Anterior cingulate cortex (tissue), 58 donors: ENCODE measurements at regions not wholly inside any gene's neighbourhood (a gene's known extent, or its start where the extent isn't known, plus 50 kb on each side); places are given as distances from the start of the nearest gene placed in this dataset.
"Not testable (repeated sequence)": the region's sequence is repeated elsewhere in the genome, so short reads cannot be mapped to it uniquely, and the experiment has no call there.

Experiments used
- DNase-seq, 58 donors: peaks; one replicate each; lab custom pipeline; 2025; lab: John Stamatoyannopoulos, UW

GRCh38 chr2:3039188-3040065 lies 338.2 kb downstream of the EIPR1 start:
- no peak for DNase-seq

DNA sequence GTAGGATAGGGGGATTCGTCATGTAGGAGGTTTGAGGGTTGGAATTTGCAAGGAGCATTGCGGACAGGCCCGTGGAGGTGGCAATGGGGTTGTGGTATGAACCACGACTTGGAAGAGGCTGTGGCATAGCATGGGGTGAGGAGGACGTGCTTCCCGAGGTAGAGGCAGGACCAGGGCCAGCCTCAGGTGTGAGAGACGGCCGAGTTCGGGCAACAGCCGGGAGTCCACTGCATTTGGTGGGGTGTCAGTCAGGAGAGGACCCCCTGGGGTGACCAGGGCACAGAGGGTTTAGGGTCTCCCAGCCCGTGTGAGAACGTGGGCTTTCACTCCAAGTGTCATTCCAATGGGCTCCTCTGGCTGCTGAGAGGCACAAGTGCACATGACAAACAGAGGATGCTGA lies 339.0 kb downstream of the EIPR1 start:
- DNase-seq, result no peak

GRCh38 chr2:3037196-3038194 lies 340.1 kb downstream of the EIPR1 start:
- no peak for DNase-seq

DNA sequence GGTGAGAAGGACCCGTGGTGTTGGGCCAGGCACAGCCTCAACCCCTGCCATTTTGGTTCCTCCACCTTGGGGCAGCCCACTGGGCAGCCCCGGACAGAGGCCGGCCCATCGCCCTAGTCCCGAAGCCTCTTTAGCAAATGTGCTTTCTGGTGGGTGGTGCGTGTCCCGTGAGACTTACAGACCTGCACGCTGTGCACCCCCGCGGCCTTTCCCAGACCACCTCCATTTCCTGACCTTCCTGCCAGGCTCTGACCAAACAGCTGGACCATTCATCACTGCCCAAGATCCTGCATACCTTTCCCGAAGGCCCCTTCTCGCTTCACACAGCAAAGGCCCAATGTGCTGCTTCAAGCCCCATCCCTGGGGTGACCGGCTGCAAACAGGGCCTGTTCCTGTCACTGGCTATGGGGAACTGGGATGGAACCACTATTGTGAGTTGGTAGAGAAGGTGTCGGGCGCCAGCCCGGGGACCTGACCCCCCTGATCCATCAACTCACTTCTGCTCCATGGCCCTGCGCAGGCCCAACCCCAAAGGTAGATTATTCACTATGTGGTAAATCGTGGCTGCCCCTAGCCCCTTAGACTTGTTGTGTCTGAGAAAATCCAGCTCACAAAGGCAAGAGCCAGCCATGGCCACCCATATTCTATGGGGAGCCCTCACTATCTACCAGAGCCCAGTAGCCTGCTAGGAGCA lies 341.0 kb downstream of the EIPR1 start:
- no peak for DNase-seq

DNA sequence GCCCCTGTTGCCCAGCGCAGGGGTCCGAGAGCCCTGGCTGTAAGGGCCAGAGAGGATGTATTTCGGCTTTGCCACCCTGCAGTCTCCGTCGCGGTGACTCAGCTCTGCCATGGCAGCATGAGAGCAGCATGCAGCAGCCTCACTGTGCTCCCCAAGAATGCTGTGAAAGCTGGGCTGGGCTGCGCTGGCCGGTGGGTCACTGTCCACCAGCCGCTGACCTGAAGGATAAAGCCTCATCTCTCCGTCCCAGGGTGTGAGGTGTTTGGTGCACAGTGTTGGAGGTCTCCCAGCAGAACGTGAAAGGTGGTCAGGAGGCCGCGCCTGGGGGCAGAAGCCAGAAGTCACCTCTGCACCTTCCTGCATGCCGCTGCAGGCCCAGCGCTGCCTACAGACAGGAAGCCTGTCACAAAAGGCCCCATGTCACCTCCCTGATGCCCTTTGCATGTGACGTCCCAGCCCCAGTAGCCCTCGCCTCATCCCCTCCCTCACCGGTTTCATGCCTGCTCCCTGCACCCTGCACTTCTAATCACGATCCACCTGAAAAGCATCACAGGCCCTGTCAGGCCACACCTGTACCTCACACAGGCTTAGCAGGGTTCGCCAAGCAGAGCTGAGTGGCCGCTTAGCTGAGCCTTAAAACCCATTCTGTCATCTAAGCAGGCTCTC lies 342.1 kb downstream of the EIPR1 start:
- DNase-seq, result no peak

GRCh38 chr2:3034856-3035255 lies 342.8 kb downstream of the EIPR1 start:
- no peak for DNase-seq

DNA sequence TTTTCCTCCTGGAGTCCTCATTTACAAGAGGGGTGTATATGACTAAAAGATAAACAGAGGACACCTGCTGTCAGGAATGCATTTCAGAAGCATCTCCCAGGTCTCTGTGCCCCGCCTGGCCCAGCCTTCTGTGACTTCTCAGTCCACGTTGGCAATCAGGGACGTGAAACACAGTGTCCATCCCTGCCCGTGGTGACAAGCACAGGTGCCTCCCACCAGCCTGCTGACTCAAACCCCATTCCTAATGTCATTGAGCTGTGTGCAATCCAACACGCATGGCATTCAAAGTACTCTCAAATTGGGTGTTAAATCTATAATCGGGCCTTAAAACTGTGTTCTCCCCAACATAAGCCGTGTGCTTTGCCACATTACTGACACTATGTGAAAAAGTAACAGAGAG lies 343.2 kb downstream of the EIPR1 start:
- DNase-seq, result no peak

GRCh38 chr2:3033315-3033714 lies 344.3 kb downstream of the EIPR1 start:
- no peak for DNase-seq

GRCh38 chr2:3030791-3031190 lies 346.8 kb downstream of the EIPR1 start:
- DNase-seq, result not testable (repeated sequence)

GRCh38 chr2:3025984-3026383 lies 351.6 kb downstream of the EIPR1 start:
- no peak for DNase-seq

DNA sequence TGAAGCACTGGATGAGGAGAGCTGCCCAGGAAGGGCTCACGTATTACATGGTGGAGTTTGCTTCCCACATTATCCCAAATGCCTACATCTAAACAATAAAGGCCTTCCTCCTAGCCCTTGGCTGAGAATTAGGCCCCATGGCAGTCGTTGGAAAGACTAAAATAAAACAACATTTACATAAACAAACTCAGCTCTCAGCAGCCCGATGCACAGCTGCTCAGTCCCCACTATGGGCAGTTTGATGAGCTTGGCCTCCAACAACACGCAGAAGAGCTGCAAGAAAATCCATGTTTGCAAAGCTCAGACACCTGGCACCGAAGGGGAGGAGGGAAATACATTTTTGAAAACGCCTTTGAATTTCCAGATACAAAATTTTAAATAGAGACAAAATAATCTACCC lies 352.4 kb downstream of the EIPR1 start:
- DNase-seq, result peak in 4 of 58 donors; percentile 9 to 33 (median 18)

- DNase-seq, result no peak
Observed at GRCh38 chr2:3024401-3024935, 353.1 kb downstream of the EIPR1 start.

- DNase-seq, result no peak
Observed at GRCh38 chr2:3023531-3023930, 354.1 kb downstream of the EIPR1 start.

GRCh38 chr2:3022841-3023372 lies 354.7 kb downstream of the EIPR1 start:
- no peak for DNase-seq

GRCh38 chr2:3021720-3022119 lies 355.9 kb downstream of the EIPR1 start:
- DNase-seq, result no peak

GRCh38 chr2:3010001-3010400 lies 367.6 kb downstream of the EIPR1 start:
- no peak for DNase-seq

- no peak for DNase-seq
Observed at GRCh38 chr2:3009483-3009882, 368.1 kb downstream of the EIPR1 start.

- DNase-seq, result no peak
Observed at GRCh38 chr2:3009005-3009404, 368.6 kb downstream of the EIPR1 start.

DNA sequence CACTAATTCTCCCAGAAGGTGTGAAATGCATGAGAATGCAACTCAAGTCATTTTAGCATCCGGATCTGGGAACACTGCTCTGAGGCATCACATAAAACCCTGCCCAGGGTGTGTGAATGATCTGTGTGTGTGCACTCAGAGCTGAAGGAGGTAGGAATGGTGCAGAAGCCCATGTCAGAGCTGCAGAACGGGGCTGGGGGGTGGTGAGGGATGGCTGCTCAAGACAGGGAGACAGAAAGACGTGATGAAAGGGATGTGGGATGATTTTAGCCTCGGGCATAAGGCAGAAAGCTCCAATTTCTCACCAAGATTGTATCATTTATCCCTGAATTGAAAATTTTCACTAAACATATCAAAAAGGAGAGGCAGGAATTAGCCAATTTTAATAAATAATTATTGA lies 369.1 kb downstream of the EIPR1 start:
- no peak for DNase-seq

DNA sequence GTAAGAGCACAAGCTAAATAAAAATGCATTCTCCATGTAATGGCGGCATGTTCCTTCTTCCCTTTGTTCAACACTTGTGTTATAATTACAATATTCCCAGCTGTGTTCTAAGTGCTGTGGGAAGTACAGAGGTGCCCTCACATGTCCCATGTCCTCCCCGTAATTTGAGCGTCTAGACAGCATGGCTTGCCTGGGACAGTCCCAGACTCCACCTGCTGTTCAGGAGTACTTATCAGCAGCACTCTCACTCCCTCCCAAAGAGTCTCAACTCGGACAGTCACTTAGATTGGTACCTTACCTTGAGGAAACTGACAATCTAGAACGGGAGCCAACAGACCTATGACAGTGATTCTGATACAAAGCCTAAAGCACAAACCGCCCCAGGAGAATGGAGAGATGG lies 370.5 kb downstream of the EIPR1 start:
- DNase-seq, result no peak
